Activated T-cell treated with anti-CD3 and anti-CD28 coated beads, Interleukin-2, amount 50 U/mL, for 4 hours (primary cell): ENCODE measurements at regions not wholly inside any gene's neighbourhood (a gene's known extent, or its start where the extent isn't known, plus 50 kb on each side); places are given as distances from the start of the nearest gene placed in this dataset.

Experiments used
- ATAC-seq, 2 donors: fragments of 200-7000 bp; cut with Tn5 transposase; one replicate each; pipeline ENCODE4 v1.10.0; 2021
- DNase-seq: peaks from one replicate; pipeline ENCODE4 v3.0.0-alpha.2; 2020
- H3K27me3 Mint-ChIP-seq: one replicate; pipeline ENCODE4 v1.8.0; 2021; ENCODE audit warnings: low read depth, mixed read lengths
- H3K36me3 Mint-ChIP-seq: one replicate; pipeline ENCODE4 v1.8.0; 2022; ENCODE audit warnings: mixed read lengths; ENCODE audit not compliant: insufficient read depth
- H3K4me1 Mint-ChIP-seq: one replicate; pipeline ENCODE4 v1.8.0; 2021; ENCODE audit warnings: low read depth, mixed read lengths
- H3K4me3 Mint-ChIP-seq: one replicate; pipeline ENCODE4 v1.8.0; 2021; ENCODE audit warnings: mild to moderate bottlenecking, moderate library complexity, mixed read lengths
- H3K9me3 Mint-ChIP-seq: one replicate; pipeline ENCODE4 v1.8.0; 2021; ENCODE audit warnings: mixed read lengths

DNA sequence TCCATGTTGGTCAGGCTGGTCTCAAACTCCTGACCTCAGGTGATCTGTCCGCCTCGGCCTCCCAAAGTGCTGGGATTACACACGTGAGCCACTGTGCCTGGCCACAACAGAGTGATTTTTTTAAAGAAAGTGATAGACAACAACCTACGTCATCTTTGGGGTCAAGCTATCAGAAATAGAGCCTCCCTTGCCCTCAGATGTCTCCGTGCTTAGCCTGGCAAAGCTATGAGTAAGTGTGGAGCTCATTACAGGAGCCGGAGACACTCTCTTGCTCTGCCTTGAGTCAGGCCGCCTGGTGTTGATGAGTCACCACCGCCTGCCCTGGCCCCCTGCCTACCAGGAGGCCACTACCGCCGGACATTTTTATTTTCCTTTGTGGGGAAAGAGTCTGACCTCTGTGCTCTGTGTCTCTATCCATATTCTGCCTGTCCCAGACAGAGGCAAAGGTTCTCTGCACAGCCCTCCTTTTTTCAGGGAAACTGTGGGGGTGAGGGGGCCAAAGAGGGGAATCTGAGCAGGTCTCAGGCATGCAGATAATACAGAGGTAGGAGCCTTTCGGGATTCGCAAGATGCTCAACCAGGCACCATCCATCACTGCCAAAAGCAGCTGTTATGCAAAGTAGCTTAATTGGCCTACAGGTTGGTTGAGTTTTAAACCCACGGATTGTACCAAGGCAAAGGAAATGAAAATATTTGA is 123.7 kb upstream of the CPEB4 start:
- no peaks in the 10 kb centered on the region for H3K36me3 Mint-ChIP-seq
- no peak for DNase-seq
- H3K27me3 Mint-ChIP-seq, result no peaks in the 10 kb centered on the region
- no peaks in the 10 kb centered on the region for H3K4me1 Mint-ChIP-seq
- no peak overlapping the region for H3K4me3 Mint-ChIP-seq
- no peaks in the 10 kb centered on the region for H3K9me3 Mint-ChIP-seq
- ATAC-seq, result no peak

DNA sequence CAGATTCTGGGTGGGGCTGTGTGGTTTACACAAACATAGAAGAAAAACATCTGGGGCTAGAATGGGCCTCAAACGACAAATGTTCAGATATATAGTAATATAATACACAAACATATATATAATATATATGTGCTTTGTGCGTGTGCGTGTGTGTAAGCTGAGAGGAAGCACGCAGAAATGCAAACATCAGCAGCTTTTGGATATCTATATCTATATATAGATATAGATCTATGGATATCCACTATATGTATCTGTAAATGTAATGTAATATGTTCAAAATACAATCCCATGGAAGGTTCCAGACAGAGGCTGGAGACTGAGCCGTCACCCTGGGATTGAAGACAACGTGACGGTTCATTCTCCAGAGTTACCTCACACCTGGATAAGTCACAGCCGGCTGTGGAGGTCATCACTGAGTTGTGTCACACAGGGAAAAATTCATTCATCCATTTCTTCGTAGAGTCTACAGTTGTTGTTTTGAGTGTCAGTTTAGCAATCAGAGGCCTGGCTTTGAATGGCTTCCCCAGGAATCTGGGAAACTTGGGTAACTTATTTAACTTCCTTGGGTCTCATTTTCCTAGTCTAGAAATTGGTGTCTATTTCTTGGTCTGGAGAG is 123.0 kb upstream of the CPEB4 start:
- Mint-ChIP-seq H3K27me3 (no peaks in the 10 kb centered on the region), H3K36me3 (no peaks in the 10 kb centered on the region), H3K9me3 (no peaks in the 10 kb centered on the region), H3K4me3 (no peak overlapping the region), H3K4me1 (no peaks in the 10 kb centered on the region)
- DNase-seq (no peak), ATAC-seq (no peak)

DNA sequence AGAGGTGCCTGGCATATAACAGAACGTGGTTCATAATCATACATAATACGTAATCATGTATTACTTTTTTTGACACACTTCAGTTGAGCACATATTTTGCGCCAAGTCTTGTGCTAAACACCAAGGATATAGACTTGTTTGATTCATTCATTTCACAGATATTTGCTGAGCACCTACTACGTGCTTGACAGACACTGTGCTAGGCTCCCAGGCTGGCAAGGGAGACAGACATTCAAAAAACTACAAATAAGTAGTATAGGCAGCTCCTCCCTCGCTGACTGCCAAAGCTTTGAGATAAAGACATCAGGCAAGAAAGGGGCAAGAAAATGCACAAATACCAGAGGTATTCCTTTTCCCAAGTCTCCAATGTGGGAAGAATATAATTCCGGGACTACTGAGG is 122.5 kb upstream of the CPEB4 start:
- Mint-ChIP-seq H3K27me3 (no peaks in the 10 kb centered on the region), H3K36me3 (no peaks in the 10 kb centered on the region), H3K9me3 (no peaks in the 10 kb centered on the region), H3K4me1 (no peaks in the 10 kb centered on the region), H3K4me3 (no peak overlapping the region)
- no peak for ATAC-seq
- no peak for DNase-seq

DNA sequence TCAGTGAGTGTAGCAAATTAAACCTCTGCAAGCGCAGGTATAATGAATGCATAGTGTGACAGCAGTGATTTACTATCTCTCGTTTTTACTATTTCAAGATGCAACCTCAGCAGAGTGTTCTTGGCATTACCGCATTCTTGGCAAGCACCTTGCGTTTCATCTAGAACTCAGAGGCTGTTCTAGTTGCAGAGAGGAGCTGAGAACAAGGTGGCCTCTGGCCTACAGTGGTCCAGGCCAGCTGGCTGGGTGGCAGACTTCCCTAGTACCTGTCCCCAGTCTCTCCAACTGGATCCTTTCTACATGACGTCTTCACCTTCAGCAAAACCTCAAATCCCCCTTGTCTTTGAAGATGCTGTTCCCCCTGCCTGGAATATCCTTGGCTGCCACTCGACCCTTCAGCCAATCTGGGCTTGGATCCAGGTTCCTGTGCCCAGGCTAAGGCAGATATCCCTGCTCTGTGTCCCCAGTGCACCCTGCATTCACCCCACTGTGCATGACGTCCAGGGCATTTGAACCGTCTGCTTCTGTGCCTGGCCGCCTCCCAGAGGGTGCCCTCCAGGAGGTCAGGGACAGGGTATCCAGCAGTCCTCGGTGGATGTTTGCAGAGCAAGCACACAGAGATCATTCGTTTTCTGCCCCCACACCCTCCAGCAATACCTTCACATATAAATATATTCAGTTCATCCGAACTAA is 120.4 kb upstream of the CPEB4 start:
- Mint-ChIP-seq H3K4me1 (no peaks in the 10 kb centered on the region), H3K36me3 (no peaks in the 10 kb centered on the region), H3K9me3 (no peaks in the 10 kb centered on the region), H3K27me3 (peaks cover 3% of the 10 kb centered on the region), H3K4me3 (no peak overlapping the region)
- ATAC-seq, result no peak
- no peak for DNase-seq

DNA sequence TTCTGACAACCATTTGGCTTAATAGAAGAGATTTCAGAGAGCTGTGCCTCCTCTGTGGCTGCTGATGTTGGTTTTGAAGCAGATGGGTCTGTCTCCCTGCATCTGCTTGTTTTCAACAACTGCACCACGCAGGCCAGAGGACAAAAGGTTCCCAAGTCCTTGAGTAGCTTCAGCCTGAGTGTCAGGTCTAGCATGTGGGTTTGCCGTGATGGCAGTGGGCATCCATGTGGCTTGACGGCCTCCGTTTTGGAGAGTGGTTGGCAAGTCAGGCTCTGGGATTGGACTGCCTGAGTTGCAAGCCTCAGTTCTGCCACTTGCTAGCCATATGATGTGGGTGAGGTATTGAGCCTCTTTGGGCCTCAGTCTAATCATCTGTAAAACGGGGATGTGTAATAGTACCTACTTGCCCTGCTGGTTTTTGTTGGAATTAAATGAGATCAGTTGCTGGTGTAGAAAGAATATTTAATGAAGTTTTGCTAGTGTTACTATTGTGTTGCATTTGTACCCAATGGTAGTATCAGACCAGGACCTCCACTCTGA is 119.8 kb upstream of the CPEB4 start:
- Mint-ChIP-seq H3K27me3 (peaks cover 3% of the 10 kb centered on the region), H3K36me3 (no peaks in the 10 kb centered on the region), H3K4me1 (no peaks in the 10 kb centered on the region), H3K4me3 (no peak overlapping the region), H3K9me3 (no peaks in the 10 kb centered on the region)
- no peak for ATAC-seq
- no peak for DNase-seq

DNA sequence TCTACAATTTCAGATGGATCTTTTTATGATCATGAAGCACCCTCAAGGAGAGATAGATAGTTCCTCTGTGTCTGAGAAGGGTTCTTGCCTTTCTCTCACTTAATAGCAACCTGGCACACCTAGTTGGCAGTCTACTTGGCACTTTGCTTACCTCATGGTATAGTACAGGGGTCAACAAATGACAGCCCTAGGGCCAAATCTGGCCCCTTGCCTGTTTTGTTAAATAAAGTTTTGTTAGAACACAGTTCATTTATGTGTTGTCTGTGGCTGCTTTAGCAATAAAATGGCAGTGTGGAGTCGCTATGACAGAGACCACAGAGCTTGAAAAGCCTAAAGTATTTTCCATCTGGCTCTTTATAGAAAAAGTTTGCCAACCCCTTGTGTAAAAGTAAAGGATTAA is 119.3 kb upstream of the CPEB4 start:
- Mint-ChIP-seq H3K27me3 (peaks cover 3% of the 10 kb centered on the region), H3K9me3 (no peaks in the 10 kb centered on the region), H3K36me3 (no peaks in the 10 kb centered on the region), H3K4me3 (no peak overlapping the region), H3K4me1 (no peaks in the 10 kb centered on the region)
- ATAC-seq, result no peak
- DNase-seq, result no peak

DNA sequence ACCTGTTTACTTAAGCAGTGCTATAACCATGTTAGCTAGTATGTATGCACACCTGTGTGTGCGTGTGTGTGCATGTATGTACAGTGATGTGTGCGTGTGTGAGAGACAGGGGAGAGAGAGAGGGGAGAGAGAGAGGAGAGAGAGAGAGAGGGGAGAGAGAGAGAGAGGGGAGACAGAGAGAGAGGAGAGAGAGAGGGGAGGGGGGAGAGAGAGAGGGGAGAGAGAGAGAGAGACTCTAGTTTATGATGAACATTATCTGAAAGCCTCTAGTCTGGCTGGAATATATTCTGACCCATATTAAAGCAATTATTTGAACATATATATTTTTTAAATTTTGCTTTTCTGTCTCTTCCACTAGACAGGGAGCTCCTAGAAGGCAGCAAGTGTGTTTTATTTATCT is 117.5 kb upstream of the CPEB4 start:
- Mint-ChIP-seq H3K4me1 (peaks cover 2% of the 10 kb centered on the region), H3K4me3 (no peak overlapping the region), H3K36me3 (no peaks in the 10 kb centered on the region)

DNA sequence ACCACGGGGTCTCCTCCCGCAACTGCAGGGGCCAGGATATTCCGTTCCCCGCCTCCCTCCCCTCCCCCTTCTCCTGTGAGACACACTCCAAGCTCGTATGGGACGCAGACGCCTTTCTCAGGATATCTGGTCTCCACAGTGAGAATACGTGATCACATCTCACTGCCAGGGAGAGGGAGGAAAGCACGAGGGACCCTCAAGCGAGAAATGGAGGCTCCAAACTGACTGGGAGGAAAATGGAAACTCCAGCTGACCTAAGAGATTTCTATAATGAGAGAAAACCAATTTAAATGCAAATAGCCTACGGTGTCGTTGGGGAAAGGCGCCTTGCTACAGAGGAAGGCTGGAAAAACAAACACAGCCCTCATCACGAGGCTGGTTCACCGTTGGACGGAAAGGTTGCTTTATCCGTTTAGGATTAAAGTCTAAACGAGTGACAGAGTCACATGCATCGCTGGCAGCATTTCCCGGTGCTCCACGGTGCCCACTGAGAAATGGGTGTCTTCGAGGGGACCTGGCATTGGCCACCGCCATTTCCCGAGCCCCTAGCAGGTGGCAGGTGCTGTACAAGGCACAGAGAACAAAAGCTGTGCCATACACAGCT is 116.9 kb upstream of the CPEB4 start:
- ATAC-seq, result no peak
- Mint-ChIP-seq H3K36me3 (no peaks in the 10 kb centered on the region), H3K9me3 (no peaks in the 10 kb centered on the region), H3K4me1 (peaks cover 2% of the 10 kb centered on the region), H3K27me3 (peaks cover 3% of the 10 kb centered on the region), H3K4me3 (no peak overlapping the region)
- DNase-seq, result no peak

More for the DNA sequence above, 117.5 kb upstream of the CPEB4 start:
- Mint-ChIP-seq H3K27me3 (peaks cover 3% of the 10 kb centered on the region), H3K9me3 (no peaks in the 10 kb centered on the region)
- DNase-seq, result no peak
- ATAC-seq, result no peak

DNA sequence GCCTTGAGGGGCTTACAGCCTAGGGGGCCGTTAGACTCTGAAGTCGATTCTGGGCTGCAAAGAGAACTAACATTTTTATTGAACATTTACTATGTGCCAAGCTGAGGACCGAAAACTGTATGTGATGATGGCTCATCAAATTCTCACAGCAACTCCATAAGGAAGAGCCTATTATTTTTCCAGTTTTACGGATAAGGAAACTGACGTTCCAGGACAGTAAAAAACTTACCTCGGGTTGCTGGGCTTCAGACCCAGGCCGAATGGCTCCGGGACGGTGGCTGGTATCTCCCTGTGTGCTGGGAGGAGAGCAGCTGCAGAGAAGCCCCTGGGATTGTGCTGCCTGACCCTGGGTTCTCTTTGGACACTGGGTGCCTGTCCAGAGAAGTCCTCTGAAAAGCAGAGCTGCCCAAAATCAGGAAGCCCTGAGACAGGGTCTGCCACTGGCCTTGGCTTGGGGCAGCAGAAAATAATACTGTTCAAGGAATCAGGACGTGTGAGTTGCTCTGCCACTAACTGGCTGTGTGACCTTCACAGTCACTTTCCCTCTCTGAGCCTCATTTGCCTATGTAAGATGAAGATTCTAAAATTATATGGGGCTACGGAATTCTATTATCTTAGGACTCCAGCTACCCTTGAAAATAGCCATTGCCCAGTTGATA is 116.3 kb upstream of the CPEB4 start:
- Mint-ChIP-seq H3K9me3 (no peaks in the 10 kb centered on the region), H3K4me1 (peaks cover 2% of the 10 kb centered on the region), H3K27me3 (peaks cover 3% of the 10 kb centered on the region), H3K36me3 (no peaks in the 10 kb centered on the region), H3K4me3 (no peak overlapping the region)
- no peak for ATAC-seq
- DNase-seq, result no peak

DNA sequence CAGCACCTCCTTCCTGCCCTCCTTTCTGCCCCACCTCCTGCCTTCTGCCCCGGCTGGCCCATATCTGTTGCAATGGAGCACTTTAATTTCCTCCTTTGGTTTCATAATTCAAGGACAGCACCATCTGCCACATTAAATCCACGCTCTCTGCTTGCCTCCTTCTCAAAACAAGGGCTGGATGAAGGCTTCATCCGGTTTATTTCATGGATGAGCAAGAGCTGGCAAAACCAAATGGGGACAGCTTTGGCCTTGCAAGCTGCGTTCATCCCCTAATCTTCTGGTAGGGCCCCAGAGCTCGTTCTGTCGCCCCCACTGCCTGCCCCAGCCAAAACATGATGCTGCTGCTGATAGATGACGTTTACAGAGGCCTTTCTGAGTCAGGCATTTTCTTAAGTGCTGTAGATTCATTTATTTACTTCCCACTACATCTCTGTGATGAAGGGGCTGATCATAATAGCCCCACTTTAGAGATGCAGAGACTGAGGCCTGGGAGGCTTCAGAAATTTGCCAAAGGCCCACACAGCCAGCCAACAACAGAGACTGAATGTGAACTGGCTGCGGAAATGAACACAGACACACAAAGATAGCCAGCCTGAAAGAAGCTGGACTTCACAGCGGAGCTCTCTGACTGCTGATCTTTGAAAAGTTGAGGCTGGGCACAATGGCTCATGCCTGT is 115.6 kb upstream of the CPEB4 start:
- H3K36me3 Mint-ChIP-seq, result no peaks in the 10 kb centered on the region
- no peaks in the 10 kb centered on the region for H3K9me3 Mint-ChIP-seq
- peaks cover 2% of the 10 kb centered on the region for H3K4me1 Mint-ChIP-seq
- H3K4me3 Mint-ChIP-seq, result no peak overlapping the region
- DNase-seq (no peak), ATAC-seq (no peak)
- peaks cover 3% of the 10 kb centered on the region for H3K27me3 Mint-ChIP-seq

DNA sequence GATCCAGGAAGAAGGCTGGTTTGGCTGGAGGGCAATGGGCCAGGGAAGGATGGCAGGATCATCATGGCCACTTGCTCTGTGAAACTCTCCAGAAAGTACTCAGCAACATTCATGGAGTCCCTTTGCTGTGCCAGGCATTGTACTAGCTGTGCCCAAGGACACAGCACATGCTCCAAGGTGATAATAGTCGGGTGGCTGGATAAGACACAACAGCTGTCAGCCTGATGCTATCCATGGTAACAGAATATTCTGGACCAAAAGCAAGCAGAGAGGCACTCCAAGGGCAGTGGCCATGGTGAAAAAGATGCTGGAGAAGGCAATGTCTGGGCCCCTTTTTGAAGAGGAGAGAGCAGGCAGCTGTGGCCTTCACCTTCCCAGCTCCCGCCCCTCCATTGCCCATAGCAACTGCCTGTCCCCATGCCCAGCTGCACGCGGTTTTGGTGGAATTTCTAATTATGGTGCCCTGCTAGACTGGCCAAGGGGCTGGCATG is 113.8 kb upstream of the CPEB4 start:
- ATAC-seq, result no peak
- H3K4me1 Mint-ChIP-seq, result peaks cover 13% of the 10 kb centered on the region
- no peak overlapping the region for H3K4me3 Mint-ChIP-seq
- H3K36me3 Mint-ChIP-seq, result no peaks in the 10 kb centered on the region
- no peaks in the 10 kb centered on the region for H3K9me3 Mint-ChIP-seq
- H3K27me3 Mint-ChIP-seq, result peaks cover 3% of the 10 kb centered on the region
- no peak for DNase-seq

DNA sequence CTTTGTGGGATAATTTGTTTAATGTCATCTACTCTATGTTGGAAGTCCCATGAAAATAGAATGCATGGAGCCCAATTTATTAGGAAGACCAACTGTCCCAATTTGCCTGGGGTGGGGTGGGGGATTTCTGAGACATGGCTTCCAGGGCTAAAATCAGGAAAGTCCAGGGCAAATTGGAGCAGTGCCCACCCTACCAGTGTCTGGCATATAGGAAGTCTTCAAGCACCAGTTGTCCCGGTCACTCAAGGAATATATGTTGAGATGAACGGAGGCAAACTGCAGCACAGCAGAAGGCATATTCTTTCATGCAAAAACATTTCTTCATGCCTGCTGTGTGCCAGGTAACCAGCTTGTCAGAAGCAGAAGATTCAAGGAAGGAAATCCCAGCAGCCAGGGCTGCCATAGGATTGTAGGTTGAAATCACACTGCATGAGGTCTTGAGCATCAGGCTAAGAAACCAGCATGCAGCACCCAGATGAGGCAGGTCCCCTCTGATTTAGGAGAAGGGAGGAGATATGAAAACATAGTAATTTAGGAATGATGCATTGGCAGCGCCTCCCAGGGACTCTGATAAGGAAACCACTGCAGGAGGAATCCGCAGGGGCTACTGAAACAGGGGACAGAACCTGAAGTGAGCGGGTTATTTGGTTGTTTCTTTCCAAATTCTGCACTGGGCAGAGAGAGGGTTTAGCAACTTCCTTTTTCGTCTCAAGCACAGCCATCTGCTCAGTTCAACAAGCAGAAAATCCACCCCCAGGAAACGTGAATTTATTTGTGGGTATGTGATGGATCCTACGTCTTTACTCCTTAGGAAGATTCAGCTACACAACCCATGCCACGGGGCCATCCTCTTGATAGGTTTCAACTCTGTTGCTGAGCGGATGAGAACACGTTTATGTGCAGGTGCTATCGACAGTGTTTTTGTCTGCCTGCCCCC is 112.6 kb upstream of the CPEB4 start:
- H3K4me1 Mint-ChIP-seq, result peaks cover 13% of the 10 kb centered on the region
- no peaks in the 10 kb centered on the region for H3K9me3 Mint-ChIP-seq
- no peak overlapping the region for H3K4me3 Mint-ChIP-seq
- peaks cover 3% of the 10 kb centered on the region for H3K27me3 Mint-ChIP-seq
- ATAC-seq (no peak), DNase-seq (no peak)
- no peaks in the 10 kb centered on the region for H3K36me3 Mint-ChIP-seq

DNA sequence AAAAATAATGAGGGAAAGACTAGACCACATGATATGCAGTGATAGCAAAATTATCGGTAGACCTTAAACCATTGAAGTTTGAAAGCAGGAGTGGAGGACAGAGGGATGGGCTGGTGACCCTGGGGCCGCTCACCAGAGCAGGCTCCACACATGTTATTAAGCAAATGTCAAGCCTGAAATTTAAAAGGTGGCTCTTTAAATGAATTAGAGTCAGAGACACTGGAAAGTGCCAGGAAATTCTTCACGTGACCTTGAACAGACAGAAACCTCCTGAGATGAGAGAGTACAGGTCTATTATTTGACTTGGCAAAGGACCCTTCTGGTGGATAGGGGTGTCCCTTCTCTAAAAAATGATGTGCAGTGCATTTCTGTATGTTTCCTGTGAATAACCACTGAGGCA is 111.0 kb upstream of the CPEB4 start:
- DNase-seq, result no peak
- no peak for ATAC-seq
- H3K36me3 Mint-ChIP-seq, result no peaks in the 10 kb centered on the region
- no peak overlapping the region for H3K4me3 Mint-ChIP-seq
- H3K9me3 Mint-ChIP-seq, result no peaks in the 10 kb centered on the region
- peaks cover 22% of the 10 kb centered on the region for H3K4me1 Mint-ChIP-seq
- H3K27me3 Mint-ChIP-seq, result peaks cover 2% of the 10 kb centered on the region
